ENCODE measurements at regions not wholly inside any gene's neighbourhood (a gene's known extent, or its start where the extent isn't known, plus 50 kb on each side); places are given as distances from the start of the nearest gene placed in this dataset.

DNA sequence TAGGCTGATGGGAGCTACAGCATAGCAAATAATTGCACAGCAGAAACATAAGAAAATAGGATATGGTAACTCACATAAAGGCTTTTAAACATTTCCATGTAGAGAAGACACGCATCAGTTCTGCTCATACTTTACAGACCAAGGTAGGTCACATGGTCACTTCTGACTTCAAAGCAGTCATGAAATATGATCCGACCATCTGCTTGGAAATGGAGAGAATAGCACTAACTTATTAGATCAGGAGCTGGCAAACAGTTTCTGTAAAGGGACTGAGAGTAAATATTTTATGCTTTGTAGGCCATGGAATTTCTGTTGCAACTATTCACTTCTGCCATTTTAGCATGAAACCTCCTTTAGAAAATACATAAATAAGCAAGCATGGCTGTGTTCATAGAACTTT, 936.6 kb upstream of the FANCL start:
- H3K27ac ChIP-seq: no peak overlapping the region
- DNase-seq: no peak
- peaks cover 11% of the 10 kb centered on the region for H3K4me1 ChIP-seq (ENCODE audit: insufficient read depth)
- WGBS, 3 donors: 73 to 82% (median 80%) methylated on average over 2 of the region's 2 CpGs
- no peaks in the 10 kb centered on the region for H3K27me3 ChIP-seq
- TF ChIP-seq POLR2A (IDR thresholded peaks at IDR 0.05): no peak
- TF ChIP-seq EP300 (IDR thresholded peaks at IDR 0.05): no peak
- TF ChIP-seq CTCF (IDR thresholded peaks at IDR 0.05): no peak
- H3K4me3 ChIP-seq: no peak overlapping the region
- intact Hi-C loops (cut with DNase I): no loop called here
- H3K9me3 ChIP-seq: no peaks in the 10 kb centered on the region
- no peaks in the 10 kb centered on the region for H3K36me3 ChIP-seq

- no peaks in the 10 kb centered on the region for H3K9me3 ChIP-seq
- TF ChIP-seq POLR2A (IDR thresholded peaks at IDR 0.05): no peak
- no peak for TF ChIP-seq EP300 (IDR thresholded peaks at IDR 0.05)
- TF ChIP-seq CTCF (IDR thresholded peaks at IDR 0.05): no peak
- H3K36me3 ChIP-seq: no peaks in the 10 kb centered on the region
- H3K4me3 ChIP-seq: no peak overlapping the region
- intact Hi-C loops (cut with DNase I): no loop called here
- DNase-seq: no peak
- peaks cover 11% of the 10 kb centered on the region for H3K4me1 ChIP-seq (ENCODE audit: insufficient read depth)
- no peak overlapping the region for H3K27ac ChIP-seq
- H3K27me3 ChIP-seq: no peaks in the 10 kb centered on the region
These were observed 935.6 kb upstream of the FANCL start for GRCh38 chr2:59176737-59177136.

- WGBS, 3 donors: 87 to 91% (median 89%) methylated on average over 13 of the region's 13 CpGs
- H3K27me3 ChIP-seq: no peaks in the 10 kb centered on the region
- H3K4me1 ChIP-seq (ENCODE audit: insufficient read depth): peaks cover 4% of the 10 kb centered on the region
- TF ChIP-seq EP300 (IDR thresholded peaks at IDR 0.05) (no peak), POLR2A (IDR thresholded peaks at IDR 0.05) (no peak), CTCF (IDR thresholded peaks at IDR 0.05) (no peak)
- no peaks in the 10 kb centered on the region for H3K9me3 ChIP-seq
- no peaks in the 10 kb centered on the region for H3K36me3 ChIP-seq
- intact Hi-C loops (cut with DNase I): no loop called here
- H3K27ac ChIP-seq: no peak overlapping the region
- H3K4me3 ChIP-seq: no peak overlapping the region
- no peak for DNase-seq
These were observed 933.6 kb upstream of the FANCL start for GRCh38 chr2:59174536-59175243.

DNA sequence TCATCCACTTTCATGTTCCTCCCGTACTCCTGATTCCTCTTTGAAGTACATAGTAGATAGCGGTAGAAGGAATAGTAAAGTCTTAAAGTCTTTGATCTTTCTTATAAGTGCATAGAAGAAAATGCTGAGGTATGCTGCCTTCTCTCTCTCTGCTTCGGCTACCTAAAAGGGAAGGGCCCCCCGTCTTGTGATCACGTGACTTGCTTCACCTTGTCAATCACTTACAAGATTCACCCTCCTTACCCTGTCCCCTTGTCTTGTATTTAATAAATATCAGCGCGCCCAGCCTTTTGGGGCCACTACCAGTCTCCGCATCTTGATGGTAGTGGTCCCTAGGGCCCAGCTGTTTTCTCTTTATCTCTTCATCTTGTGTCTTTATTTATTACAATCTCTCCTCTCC, 932.2 kb upstream of the FANCL start:
- TF ChIP-seq POLR2A (IDR thresholded peaks at IDR 0.05) (no peak), EP300 (IDR thresholded peaks at IDR 0.05) (no peak), CTCF (IDR thresholded peaks at IDR 0.05) (no peak)
- Histone ChIP-seq H3K9me3 (no peaks in the 10 kb centered on the region), H3K4me3 (no peak overlapping the region), H3K4me1 (ENCODE audit: insufficient read depth) (no peaks in the 10 kb centered on the region), H3K36me3 (no peaks in the 10 kb centered on the region), H3K27me3 (no peaks in the 10 kb centered on the region), H3K27ac (no peak overlapping the region)
- 91 to 96% (median 92%) methylated on average over 8 of the region's 8 CpGs for WGBS, 3 donors
- intact Hi-C loops (cut with DNase I): no loop called here
- no peak for DNase-seq
